Fibroblast of pulmonary artery (primary cell): ENCODE measurements at regions not wholly inside any gene's neighbourhood (a gene's known extent, or its start where the extent isn't known, plus 50 kb on each side); places are given as distances from the start of the nearest gene placed in this dataset.

Experiments used
- DNase-seq: peaks from one replicate; pipeline ENCODE4 v3.0.0-alpha.2; 2010; ENCODE audit warnings: low read depth
- H3K4me3 ChIP-seq: replicated peaks from 2 replicates; pipeline ENCODE4 v1.5.1; 2011; ENCODE audit warnings: low read depth, mild to moderate bottlenecking, control low read depth, low read length, moderate library complexity
- TF ChIP-seq, protein P1 (sequence below): IDR thresholded peaks from 2 replicates; pipeline ENCODE4 v1.5.1; 2011; ENCODE audit warnings: mild to moderate bottlenecking, control low read depth, low read length, inconsistent platforms; ENCODE audit errors: missing control alignments

DNA sequence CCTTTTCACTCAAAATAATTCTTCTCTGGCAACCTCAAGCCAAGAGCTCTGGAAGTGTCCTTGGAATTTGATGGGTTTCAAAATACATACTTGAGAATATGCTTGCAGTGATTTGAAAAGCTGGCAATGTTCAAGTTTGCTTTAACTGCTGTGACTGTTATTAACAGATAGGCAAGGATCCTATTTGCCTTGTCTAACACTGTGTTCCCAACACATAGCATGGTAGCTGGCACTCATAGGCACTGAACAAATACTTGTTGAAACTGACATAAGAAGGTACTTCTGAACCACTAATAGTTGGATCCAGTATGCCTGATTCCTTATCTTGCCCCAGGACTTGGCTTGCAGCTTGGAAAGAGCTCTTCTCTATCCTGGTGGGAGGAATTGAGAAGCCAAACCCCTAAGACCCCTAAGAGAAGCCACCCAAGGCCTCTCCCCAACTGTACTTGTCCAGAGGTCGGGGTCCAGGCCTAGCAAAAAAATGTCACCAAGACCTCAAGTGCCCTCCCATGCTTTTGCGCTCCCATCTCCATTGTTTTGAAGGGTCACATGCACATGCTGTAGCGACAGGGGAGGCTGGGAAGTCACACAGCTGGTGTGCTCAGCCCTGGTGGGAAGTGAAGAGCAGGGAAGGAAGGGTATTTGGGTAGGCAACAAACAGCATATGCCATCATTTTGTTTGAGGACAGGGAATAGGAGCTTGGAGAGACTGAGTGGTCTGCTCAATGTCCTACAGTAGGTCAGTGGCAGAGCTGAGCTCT lies 118.4 kb upstream of the HAAO start:
- DNase-seq, result no peak
- TF ChIP-seq, protein P1, sequence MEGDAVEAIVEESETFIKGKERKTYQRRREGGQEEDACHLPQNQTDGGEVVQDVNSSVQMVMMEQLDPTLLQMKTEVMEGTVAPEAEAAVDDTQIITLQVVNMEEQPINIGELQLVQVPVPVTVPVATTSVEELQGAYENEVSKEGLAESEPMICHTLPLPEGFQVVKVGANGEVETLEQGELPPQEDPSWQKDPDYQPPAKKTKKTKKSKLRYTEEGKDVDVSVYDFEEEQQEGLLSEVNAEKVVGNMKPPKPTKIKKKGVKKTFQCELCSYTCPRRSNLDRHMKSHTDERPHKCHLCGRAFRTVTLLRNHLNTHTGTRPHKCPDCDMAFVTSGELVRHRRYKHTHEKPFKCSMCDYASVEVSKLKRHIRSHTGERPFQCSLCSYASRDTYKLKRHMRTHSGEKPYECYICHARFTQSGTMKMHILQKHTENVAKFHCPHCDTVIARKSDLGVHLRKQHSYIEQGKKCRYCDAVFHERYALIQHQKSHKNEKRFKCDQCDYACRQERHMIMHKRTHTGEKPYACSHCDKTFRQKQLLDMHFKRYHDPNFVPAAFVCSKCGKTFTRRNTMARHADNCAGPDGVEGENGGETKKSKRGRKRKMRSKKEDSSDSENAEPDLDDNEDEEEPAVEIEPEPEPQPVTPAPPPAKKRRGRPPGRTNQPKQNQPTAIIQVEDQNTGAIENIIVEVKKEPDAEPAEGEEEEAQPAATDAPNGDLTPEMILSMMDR, result no peak
- no peak overlapping the region for H3K4me3 ChIP-seq

DNA sequence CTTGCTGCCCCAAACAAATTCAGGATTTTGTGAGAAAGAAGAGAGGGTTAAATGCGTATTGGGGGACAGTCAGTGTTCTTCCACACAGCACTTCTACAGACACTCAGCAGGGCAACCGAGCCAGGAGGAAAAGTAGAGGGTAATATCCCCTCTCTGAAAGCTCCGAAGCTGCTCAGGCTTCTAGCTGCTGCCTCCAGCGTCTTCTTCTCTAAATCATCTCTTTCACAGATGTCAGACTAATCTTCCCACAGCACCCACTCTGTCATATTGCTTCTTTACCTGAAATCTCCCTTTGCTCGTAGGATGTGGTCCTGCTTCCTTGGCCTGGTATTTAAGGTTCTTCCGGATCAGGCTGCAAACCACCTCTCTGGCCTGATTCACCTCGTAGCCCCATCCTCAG lies 117.6 kb upstream of the HAAO start:
- TF ChIP-seq, protein P1, result no peak
- DNase-seq, result no peak
- H3K4me3 ChIP-seq, result no peak overlapping the region

DNA sequence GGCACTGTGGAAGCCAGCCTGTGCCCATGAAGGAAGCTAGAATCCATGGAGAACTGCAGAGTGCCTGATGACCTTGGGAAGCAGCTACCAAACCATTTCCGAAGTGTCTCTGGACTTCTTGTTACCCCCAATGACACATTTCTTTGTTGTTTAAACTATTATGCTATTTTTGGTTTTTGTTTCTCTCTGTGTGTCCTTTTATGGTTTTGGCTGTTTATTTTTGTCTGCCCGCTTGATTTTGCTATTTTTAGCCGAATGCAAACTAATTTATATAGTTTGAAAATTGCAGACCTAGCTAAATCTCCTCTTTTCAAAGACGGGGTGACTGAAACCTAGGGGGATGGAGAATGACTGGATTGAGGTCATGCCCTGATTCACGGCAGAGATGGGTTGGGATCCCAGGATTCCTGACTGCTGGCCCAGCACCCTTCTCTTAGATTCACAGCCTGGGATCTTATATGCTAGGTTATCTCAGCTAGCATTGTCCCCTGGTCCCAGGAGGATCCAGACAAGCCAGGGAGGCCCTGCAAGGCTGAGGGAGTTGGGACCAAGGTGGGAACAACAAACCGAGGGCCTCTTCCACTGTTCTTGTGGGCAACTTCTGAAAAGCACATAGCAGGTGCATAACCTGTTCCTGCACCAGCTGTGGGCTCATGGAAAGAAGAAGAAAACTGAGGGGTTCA lies 116.3 kb upstream of the HAAO start:
- H3K4me3 ChIP-seq, result no peak overlapping the region
- no peak for DNase-seq
- TF ChIP-seq, protein P1, result no peak

DNA sequence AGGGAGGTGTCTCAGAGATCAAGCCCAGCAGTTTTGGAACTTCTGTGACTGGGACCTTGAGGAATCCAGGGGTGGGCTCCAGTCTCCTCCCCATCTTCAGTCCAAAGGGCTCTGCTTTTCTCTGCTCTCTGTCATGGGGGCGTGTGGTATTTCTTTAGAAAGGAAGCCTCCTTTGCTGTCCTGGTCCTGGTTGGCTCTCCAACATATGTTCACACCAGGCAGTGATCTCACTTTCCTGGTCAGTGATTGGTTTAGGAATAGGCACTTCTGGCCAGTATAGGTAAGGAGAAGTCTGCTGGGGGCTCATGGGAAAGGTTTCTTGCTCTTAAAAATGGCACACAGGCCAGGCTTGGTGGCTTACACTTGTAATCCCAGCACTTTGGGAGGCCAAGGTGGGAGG lies 115.5 kb upstream of the HAAO start:
- TF ChIP-seq, protein P1, result no peak
- DNase-seq, result no peak
- H3K4me3 ChIP-seq, result no peak overlapping the region

DNA sequence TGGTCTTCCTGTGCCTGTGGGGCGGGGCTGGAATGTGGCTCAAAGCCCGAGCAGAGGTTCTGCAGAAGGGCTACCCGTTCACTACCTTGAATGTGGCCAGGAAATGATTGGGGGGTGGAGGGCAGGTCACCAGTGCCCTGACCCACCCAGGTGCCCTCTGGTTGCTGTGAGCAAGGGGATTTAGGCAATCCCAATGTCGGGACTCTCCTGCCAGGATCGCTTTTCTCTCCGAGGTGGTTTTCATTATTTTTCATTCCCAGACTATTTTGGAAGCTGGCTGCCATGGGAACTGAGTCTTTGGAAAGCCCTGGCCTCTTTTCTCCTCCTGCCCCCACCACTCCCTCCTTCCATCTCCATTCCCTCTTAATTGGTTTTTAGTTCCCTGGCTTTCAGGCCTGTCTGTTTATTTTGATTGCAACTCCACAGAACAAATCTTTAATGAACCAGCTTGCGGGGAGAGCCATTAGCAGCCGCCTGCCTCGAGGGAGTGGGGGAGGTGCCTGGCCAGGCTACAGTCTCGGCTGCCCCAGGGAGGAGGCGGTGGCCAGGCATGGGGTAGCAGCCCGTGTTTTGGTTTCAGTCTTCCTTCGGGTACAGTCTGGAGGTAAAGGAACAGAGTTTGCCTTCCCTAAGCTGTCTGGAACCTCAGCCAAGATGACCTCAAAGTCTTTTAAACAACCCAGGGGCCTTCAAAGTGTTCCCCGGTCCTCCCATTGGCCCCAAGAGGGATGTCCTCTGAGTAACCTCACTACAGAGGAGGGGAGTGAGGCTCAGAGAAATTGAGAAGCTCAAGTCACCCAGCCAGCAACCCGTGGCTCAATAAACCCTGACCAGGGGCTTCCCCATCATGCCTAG lies 114.4 kb upstream of the HAAO start:
- TF ChIP-seq, protein P1, result no peak
- H3K4me3 ChIP-seq, result no peak overlapping the region
- no peak for DNase-seq

DNA sequence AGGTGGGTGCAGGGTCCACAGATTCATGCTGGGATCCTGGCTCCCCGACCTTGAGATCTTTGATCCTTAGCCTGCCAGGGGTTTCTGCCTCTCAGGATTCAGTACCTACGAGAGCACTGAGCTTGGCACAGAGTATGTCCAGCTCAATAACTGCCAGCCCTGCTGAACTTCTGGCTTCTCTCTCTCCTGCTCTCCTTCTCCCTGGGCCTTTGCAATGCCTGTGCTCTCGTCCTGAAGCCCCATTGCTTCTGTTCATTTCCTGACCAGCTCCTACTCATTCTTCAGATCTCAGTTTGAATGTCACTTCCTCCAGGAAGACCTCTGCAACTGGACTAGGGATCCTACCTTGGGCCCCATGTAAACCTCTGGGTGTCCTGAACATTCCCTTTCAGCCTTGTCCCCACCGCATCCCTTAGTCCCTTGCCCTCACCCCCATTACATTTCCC lies 113.8 kb upstream of the HAAO start:
- no peak overlapping the region for H3K4me3 ChIP-seq

More for the DNA sequence above, 113.8 kb upstream of the HAAO start:
- no peak for DNase-seq
- TF ChIP-seq, protein P1, result no peak
